Stomach (tissue), 4 donors: ENCODE measurements at regions not wholly inside any gene's neighbourhood (a gene's known extent, or its start where the extent isn't known, plus 50 kb on each side); places are given as distances from the start of the nearest gene placed in this dataset.

ENCODE experiments used
- EP300 ChIP-seq: sonication (generic); formaldehyde crosslinking; IDR thresholded peaks from one replicate; pipeline ENCODE4 v1.6.1; 2017; ENCODE audit warnings: antibody characterized with exemption
- POLR2A ChIP-seq, 4 donors: fragments of 450-650 bp; IDR thresholded peaks; one replicate each; pipeline ENCODE4 v1.6.1; 2016; ENCODE audit warnings: antibody characterized with exemption in 4 of 4, control low read depth in 2 of 4, mild to moderate bottlenecking in 1 of 4, moderate library complexity in 1 of 4
- POLR2AphosphoS5 ChIP-seq, 3 donors: sonication (generic); formaldehyde crosslinking; IDR thresholded peaks; one replicate each; pipeline ENCODE4 v1.6.1; 2016; ENCODE audit warnings: antibody characterized with exemption in 3 of 3
- TF ChIP-seq, protein P1 (sequence below), 7 experiments: fragments of 450-650 bp in 4 of 7; fragments of 200-600 bp in 3 of 7; sonication (generic) in 3 of 7; IDR thresholded peaks; one replicate each; pipeline ENCODE4 v1.5.1; 2016 to 2019; ENCODE audit warnings: antibody characterized with exemption in 7 of 7, control low read depth in 2 of 7, mild to moderate bottlenecking in 1 of 7

DNA sequence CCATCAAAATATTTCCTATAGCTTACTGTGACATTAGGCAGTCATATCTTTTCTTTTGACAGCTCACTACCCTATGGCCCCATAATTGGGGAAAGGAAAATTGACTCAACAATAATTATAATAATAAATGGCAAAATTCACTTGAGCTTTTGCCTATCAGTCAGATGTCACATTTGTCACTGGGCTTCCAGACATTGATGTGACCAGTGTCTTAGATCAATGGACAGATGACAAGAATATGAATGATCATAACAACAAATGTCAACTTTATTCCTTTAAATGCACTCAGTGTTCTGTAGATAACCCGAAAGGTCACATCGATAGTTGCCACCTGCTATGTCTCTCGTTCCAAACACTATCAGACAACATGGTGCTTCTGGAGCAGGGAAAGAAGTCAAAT lies 266.7 kb downstream of the GPATCH2 start:
- TF ChIP-seq POLR2A (IDR thresholded peaks at IDR 0.05) (no peak), POLR2AphosphoS5 (IDR thresholded peaks at IDR 0.05) (no peak), EP300 (no peak)
- TF ChIP-seq, protein P1, sequence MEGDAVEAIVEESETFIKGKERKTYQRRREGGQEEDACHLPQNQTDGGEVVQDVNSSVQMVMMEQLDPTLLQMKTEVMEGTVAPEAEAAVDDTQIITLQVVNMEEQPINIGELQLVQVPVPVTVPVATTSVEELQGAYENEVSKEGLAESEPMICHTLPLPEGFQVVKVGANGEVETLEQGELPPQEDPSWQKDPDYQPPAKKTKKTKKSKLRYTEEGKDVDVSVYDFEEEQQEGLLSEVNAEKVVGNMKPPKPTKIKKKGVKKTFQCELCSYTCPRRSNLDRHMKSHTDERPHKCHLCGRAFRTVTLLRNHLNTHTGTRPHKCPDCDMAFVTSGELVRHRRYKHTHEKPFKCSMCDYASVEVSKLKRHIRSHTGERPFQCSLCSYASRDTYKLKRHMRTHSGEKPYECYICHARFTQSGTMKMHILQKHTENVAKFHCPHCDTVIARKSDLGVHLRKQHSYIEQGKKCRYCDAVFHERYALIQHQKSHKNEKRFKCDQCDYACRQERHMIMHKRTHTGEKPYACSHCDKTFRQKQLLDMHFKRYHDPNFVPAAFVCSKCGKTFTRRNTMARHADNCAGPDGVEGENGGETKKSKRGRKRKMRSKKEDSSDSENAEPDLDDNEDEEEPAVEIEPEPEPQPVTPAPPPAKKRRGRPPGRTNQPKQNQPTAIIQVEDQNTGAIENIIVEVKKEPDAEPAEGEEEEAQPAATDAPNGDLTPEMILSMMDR (IDR thresholded peaks at IDR 0.05), result no peak
